HG02610 (cell line): ENCODE measurements at regions not wholly inside any gene's neighbourhood (a gene's known extent, or its start where the extent isn't known, plus 50 kb on each side); places are given as distances from the start of the nearest gene placed in this dataset.

Experiments used
- ATAC-seq: cut with Tn5 transposase; IDR thresholded peaks from one replicate; pipeline ENCODE4 v1.9.1; 2021; ENCODE audit warnings: mild to moderate bottlenecking, moderate library complexity; ENCODE audit not compliant: unreplicated experiment

- no peak for ATAC-seq
These were observed 76.2 kb upstream of the TP63 start for GRCh38 chr3:189554868-189555557.

- ATAC-seq: no peak
These were observed 75.7 kb upstream of the TP63 start for GRCh38 chr3:189555558-189555881.

GRCh38 chr3:189557824-189558223, 73.4 kb upstream of the TP63 start:
- no peak for ATAC-seq

- no peak for ATAC-seq
These were observed 69.9 kb upstream of the TP63 start for GRCh38 chr3:189561256-189561655.

GRCh38 chr3:189563853-189564563, 67.2 kb upstream of the TP63 start:
- ATAC-seq: peak; percentile 82

- no peak for ATAC-seq
These were observed 64.5 kb upstream of the TP63 start for GRCh38 chr3:189566550-189567130.

- ATAC-seq: peak; percentile 19
These were observed 63.9 kb upstream of the TP63 start for GRCh38 chr3:189567322-189567721.

GRCh38 chr3:189567766-189568420, 63.3 kb upstream of the TP63 start:
- ATAC-seq: peak; percentile 40

GRCh38 chr3:189568961-189569360, 62.2 kb upstream of the TP63 start:
- ATAC-seq: no peak

GRCh38 chr3:189569473-189569872, 61.7 kb upstream of the TP63 start:
- ATAC-seq: no peak

- ATAC-seq: peak; percentile 42
These were observed 60.3 kb upstream of the TP63 start for GRCh38 chr3:189570916-189571315.

- peak; percentile 24 for ATAC-seq
These were observed 58.9 kb upstream of the TP63 start for GRCh38 chr3:189572249-189572648.

GRCh38 chr3:189573004-189573403, 58.2 kb upstream of the TP63 start:
- peak; percentile 53 for ATAC-seq

- no peak for ATAC-seq
These were observed 54.7 kb upstream of the TP63 start for GRCh38 chr3:189576486-189576885.

GRCh38 chr3:189577050-189577951, 53.9 kb upstream of the TP63 start:
- no peak for ATAC-seq

- no peak for ATAC-seq
These were observed 51.0 kb upstream of the TP63 start for GRCh38 chr3:189580190-189580589.
